ENCODE measurements at regions not wholly inside any gene's neighbourhood (a gene's known extent, or its start where the extent isn't known, plus 50 kb on each side); places are given as distances from the start of the nearest gene placed in this dataset.

DNA sequence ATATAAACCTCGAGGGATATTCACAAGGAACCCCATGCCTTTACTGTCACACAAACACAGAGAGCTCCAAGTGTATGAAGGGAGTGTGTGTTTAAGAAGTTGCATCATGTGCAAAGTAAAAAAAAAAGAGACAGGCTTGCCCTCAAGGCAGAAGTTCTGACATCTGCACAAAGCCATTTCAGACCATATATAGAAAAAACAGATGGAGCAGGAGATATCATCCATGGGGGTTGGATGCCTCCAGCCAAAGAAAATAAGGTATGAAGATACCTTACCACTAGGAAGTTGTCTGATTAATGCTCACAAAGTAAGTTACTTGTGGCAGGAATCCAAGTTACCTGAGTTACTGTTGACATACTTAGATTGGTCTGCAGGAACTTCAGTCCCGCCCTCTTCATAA is 476.2 kb downstream of the KDM5D start:
- no peaks in the 10 kb centered on the region for H3K36me3 ChIP-seq (ENCODE audit: control insufficient read depth in 2 of 2, insufficient read depth in 2 of 2, low read length in 1 of 2)
- no peak overlapping the region for H3K27ac ChIP-seq (ENCODE audit: low read depth in 1 of 2, low read length in 1 of 2)
- H3K4me1 ChIP-seq (ENCODE audit: control insufficient read depth in 2 of 2, insufficient read depth in 2 of 2, low read length in 2 of 2) = no peaks in the 10 kb centered on the region
- H3K9me3 ChIP-seq (ENCODE audit: control insufficient read depth in 2 of 2, insufficient read depth in 1 of 2, low read length in 1 of 2) = no peaks in the 10 kb centered on the region
- WGBS = 88% methylated on average over 2 of the region's 2 CpGs
- H3K4me3 ChIP-seq (ENCODE audit: low read length in 2 of 2) = no peak overlapping the region
- DNase-seq (ENCODE audit: low read depth in 6 of 9, low spot score in 9 of 9) = no peak
- no peaks in the 10 kb centered on the region for H3K27me3 ChIP-seq (ENCODE audit: control insufficient read depth in 2 of 2, insufficient read depth in 1 of 2, low read length in 1 of 2)

- no peaks in the 10 kb centered on the region for H3K27me3 ChIP-seq (ENCODE audit: control insufficient read depth in 2 of 2, insufficient read depth in 1 of 2, low read length in 1 of 2)
- no peak for DNase-seq (ENCODE audit: low read depth in 6 of 9, low spot score in 9 of 9)
- no peaks in the 10 kb centered on the region for H3K4me1 ChIP-seq (ENCODE audit: control insufficient read depth in 2 of 2, insufficient read depth in 2 of 2, low read length in 2 of 2)
- H3K36me3 ChIP-seq (ENCODE audit: control insufficient read depth in 2 of 2, insufficient read depth in 2 of 2, low read length in 1 of 2) = no peaks in the 10 kb centered on the region
- H3K9me3 ChIP-seq (ENCODE audit: control insufficient read depth in 2 of 2, insufficient read depth in 1 of 2, low read length in 1 of 2) = no peaks in the 10 kb centered on the region
- H3K27ac ChIP-seq (ENCODE audit: low read depth in 1 of 2, low read length in 1 of 2) = no peak overlapping the region
- H3K4me3 ChIP-seq (ENCODE audit: low read length in 2 of 2) = no peak overlapping the region
- WGBS = 95% methylated on average over 2 of the region's 2 CpGs
Observed at GRCh38 chrY:19265404-19265803, 479.1 kb downstream of the KDM5D start.

DNA sequence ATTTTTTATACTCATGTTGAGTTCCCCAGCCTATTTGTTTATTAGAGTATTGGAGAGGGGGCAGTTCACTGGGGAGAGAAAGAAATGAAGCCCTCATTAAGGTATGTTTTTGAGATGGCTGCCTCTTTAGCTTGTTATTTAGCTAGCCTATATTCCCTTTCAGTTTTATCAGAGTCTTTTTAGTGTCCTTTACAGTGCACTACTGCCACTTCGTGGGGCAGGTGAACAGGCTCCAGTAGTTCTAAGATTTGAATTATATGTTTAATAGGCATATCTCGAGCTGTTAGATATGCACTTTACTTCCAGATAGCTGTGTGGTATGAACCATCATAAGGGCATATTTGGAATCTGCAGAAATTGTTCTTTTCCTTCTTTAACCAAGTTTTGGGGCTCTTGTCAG is 482.2 kb downstream of the KDM5D start:
- no peak overlapping the region for H3K4me3 ChIP-seq (ENCODE audit: low read length in 2 of 2)
- H3K27me3 ChIP-seq (ENCODE audit: control insufficient read depth in 2 of 2, insufficient read depth in 1 of 2, low read length in 1 of 2) = no peaks in the 10 kb centered on the region
- H3K9me3 ChIP-seq (ENCODE audit: control insufficient read depth in 2 of 2, insufficient read depth in 1 of 2, low read length in 1 of 2) = no peaks in the 10 kb centered on the region
- H3K4me1 ChIP-seq (ENCODE audit: control insufficient read depth in 2 of 2, insufficient read depth in 2 of 2, low read length in 2 of 2) = no peaks in the 10 kb centered on the region
- H3K27ac ChIP-seq (ENCODE audit: low read depth in 1 of 2, low read length in 1 of 2) = no peak overlapping the region
- DNase-seq (ENCODE audit: low read depth in 6 of 9, low spot score in 9 of 9) = no peak
- no peaks in the 10 kb centered on the region for H3K36me3 ChIP-seq (ENCODE audit: control insufficient read depth in 2 of 2, insufficient read depth in 2 of 2, low read length in 1 of 2)
- WGBS = 68% methylated on average over 2 of the region's 2 CpGs

DNA sequence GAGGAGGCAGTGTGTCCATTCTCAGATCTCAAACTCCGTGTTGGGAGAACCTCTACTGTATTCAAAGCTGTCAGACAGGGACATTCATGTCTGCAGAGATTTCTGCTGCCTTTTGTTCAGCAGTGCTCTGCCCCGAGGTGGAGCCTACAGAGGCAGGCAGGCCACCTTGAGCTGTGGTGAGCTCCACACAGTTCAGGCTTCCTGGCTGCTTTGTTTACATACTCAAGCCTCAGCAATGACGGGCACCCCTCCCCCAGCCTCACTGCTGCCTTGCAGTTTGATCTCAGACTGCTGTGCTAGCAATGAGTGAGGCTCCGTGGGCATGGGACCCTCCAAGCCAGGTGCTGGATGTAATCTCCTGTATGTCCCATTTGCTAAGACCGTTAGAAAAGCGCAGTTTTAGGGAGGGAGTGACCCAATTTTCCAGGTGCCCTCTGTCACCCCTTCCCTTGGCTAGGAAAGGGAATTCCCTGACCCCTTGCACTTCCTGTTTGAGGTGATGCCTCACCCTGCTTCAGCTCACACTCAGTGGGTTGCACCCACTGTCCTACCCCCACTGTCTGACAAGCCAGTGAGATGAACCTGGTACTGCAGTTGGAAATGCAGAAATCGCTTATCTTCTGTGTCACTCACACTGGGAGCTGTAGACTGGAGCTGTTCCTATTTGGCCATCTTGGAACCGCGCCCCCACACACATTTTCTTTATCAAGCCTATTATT is 458.9 kb upstream of the HSFY2 start:
- WGBS = 40% methylated on average over 9 of the region's 9 CpGs
- no peaks in the 10 kb centered on the region for H3K9me3 ChIP-seq (ENCODE audit: control insufficient read depth in 2 of 2, insufficient read depth in 1 of 2, low read length in 1 of 2)
- H3K4me1 ChIP-seq (ENCODE audit: control insufficient read depth in 2 of 2, insufficient read depth in 2 of 2, low read length in 2 of 2) = peaks cover 0 to 2% of the 10 kb centered on the region in 2 donors
- DNase-seq (ENCODE audit: low read depth in 6 of 9, low spot score in 9 of 9) = peak in 1 of 9 donors; percentile 3
- H3K4me3 ChIP-seq (ENCODE audit: low read length in 2 of 2) = peak overlapping the region in 1 of 2 donors; percentile 14
- H3K36me3 ChIP-seq (ENCODE audit: control insufficient read depth in 2 of 2, insufficient read depth in 2 of 2, low read length in 1 of 2) = no peaks in the 10 kb centered on the region
- peak overlapping the region in 1 of 2 donors; percentile 85 for H3K27ac ChIP-seq (ENCODE audit: low read depth in 1 of 2, low read length in 1 of 2)
- no peaks in the 10 kb centered on the region for H3K27me3 ChIP-seq (ENCODE audit: control insufficient read depth in 2 of 2, insufficient read depth in 1 of 2, low read length in 1 of 2)

GRCh38 chrY:19220784-19221183 is 447.2 kb upstream of the HSFY2 start:
- H3K36me3 ChIP-seq (ENCODE audit: control insufficient read depth in 2 of 2, insufficient read depth in 2 of 2, low read length in 1 of 2) = no peaks in the 10 kb centered on the region
- DNase-seq (ENCODE audit: low read depth in 6 of 9, low spot score in 9 of 9) = no peak
- no peak overlapping the region for H3K4me3 ChIP-seq (ENCODE audit: low read length in 2 of 2)
- H3K27me3 ChIP-seq (ENCODE audit: control insufficient read depth in 2 of 2, insufficient read depth in 1 of 2, low read length in 1 of 2) = no peaks in the 10 kb centered on the region
- H3K27ac ChIP-seq (ENCODE audit: low read depth in 1 of 2, low read length in 1 of 2) = no peak overlapping the region
- WGBS = 84% methylated on average over 1 of the region's 1 CpG
- H3K9me3 ChIP-seq (ENCODE audit: control insufficient read depth in 2 of 2, insufficient read depth in 1 of 2, low read length in 1 of 2) = no peaks in the 10 kb centered on the region
- H3K4me1 ChIP-seq (ENCODE audit: control insufficient read depth in 2 of 2, insufficient read depth in 2 of 2, low read length in 2 of 2) = no peaks in the 10 kb centered on the region

DNA sequence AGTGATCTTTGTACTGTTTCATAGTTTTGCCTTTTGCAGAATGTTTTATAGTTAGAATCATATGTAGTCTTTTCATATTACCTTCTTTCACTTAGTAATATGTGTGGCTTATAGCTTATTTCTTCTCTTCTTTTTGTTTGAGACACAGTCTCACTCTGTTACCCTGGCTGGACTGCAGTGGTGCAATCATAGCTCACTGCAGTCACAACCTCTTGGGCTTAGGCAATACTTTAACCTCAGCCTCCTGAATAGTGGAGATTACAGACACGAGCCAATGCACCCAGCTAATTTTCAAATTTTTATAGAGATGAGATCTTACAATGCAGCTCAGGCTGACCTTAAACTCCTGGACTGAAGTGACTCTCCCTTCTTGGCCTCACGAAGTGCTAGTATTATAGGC is 435.4 kb upstream of the HSFY2 start:
- Histone ChIP-seq H3K27me3 (ENCODE audit: control insufficient read depth in 2 of 2, insufficient read depth in 1 of 2, low read length in 1 of 2) (no peaks in the 10 kb centered on the region), H3K9me3 (ENCODE audit: control insufficient read depth in 2 of 2, insufficient read depth in 1 of 2, low read length in 1 of 2) (no peaks in the 10 kb centered on the region), H3K36me3 (ENCODE audit: control insufficient read depth in 2 of 2, insufficient read depth in 2 of 2, low read length in 1 of 2) (no peaks in the 10 kb centered on the region), H3K4me3 (ENCODE audit: low read length in 2 of 2) (no peak overlapping the region), H3K4me1 (ENCODE audit: control insufficient read depth in 2 of 2, insufficient read depth in 2 of 2, low read length in 2 of 2) (no peaks in the 10 kb centered on the region), H3K27ac (ENCODE audit: low read depth in 1 of 2, low read length in 1 of 2) (no peak overlapping the region)
- 91% methylated on average over 2 of the region's 2 CpGs for WGBS
- no peak for DNase-seq (ENCODE audit: low read depth in 6 of 9, low spot score in 9 of 9)

DNA sequence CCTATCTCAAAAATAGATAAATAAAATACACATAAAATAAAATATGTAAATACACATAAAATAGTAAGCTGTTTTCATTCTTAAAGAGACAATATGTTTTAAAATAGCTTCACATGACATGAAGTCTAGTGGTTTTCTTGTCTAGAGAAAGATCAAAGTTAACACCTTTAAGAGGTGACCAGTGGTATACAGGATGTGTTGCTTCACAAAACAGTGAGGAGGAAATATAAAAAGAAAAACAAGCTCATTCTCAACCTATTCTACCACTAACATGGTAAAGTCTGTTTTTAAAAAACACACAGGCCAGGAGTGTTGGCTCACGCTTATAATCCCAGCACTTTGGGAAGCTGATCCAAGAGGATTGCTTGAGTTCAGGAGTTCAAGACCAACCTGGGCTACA is 433.5 kb upstream of the HSFY2 start:
- H3K27me3 ChIP-seq (ENCODE audit: control insufficient read depth in 2 of 2, insufficient read depth in 1 of 2, low read length in 1 of 2) = no peaks in the 10 kb centered on the region
- no peaks in the 10 kb centered on the region for H3K9me3 ChIP-seq (ENCODE audit: control insufficient read depth in 2 of 2, insufficient read depth in 1 of 2, low read length in 1 of 2)
- DNase-seq (ENCODE audit: low read depth in 6 of 9, low spot score in 9 of 9) = no peak
- H3K4me3 ChIP-seq (ENCODE audit: low read length in 2 of 2) = no peak overlapping the region
- 97% methylated on average over 1 of the region's 1 CpG for WGBS
- no peak overlapping the region for H3K27ac ChIP-seq (ENCODE audit: low read depth in 1 of 2, low read length in 1 of 2)
- no peaks in the 10 kb centered on the region for H3K4me1 ChIP-seq (ENCODE audit: control insufficient read depth in 2 of 2, insufficient read depth in 2 of 2, low read length in 2 of 2)
- no peaks in the 10 kb centered on the region for H3K36me3 ChIP-seq (ENCODE audit: control insufficient read depth in 2 of 2, insufficient read depth in 2 of 2, low read length in 1 of 2)

GRCh38 chrY:19180824-19181223 is 407.3 kb upstream of the HSFY2 start:
- H3K4me1 ChIP-seq (ENCODE audit: control insufficient read depth in 2 of 2, insufficient read depth in 2 of 2, low read length in 2 of 2) = no peaks in the 10 kb centered on the region
- H3K4me3 ChIP-seq (ENCODE audit: low read length in 2 of 2) = no peak overlapping the region
- DNase-seq (ENCODE audit: low read depth in 6 of 9, low spot score in 9 of 9) = no peak
- H3K27me3 ChIP-seq (ENCODE audit: control insufficient read depth in 2 of 2, insufficient read depth in 1 of 2, low read length in 1 of 2) = no peaks in the 10 kb centered on the region
- H3K36me3 ChIP-seq (ENCODE audit: control insufficient read depth in 2 of 2, insufficient read depth in 2 of 2, low read length in 1 of 2) = no peaks in the 10 kb centered on the region
- no peak overlapping the region for H3K27ac ChIP-seq (ENCODE audit: low read depth in 1 of 2, low read length in 1 of 2)
- no peaks in the 10 kb centered on the region for H3K9me3 ChIP-seq (ENCODE audit: control insufficient read depth in 2 of 2, insufficient read depth in 1 of 2, low read length in 1 of 2)
- WGBS = 92% methylated on average over 3 of the region's 3 CpGs

- no peaks in the 10 kb centered on the region for H3K27me3 ChIP-seq (ENCODE audit: control insufficient read depth in 2 of 2, insufficient read depth in 1 of 2, low read length in 1 of 2)
- H3K4me3 ChIP-seq (ENCODE audit: low read length in 2 of 2) = no peak overlapping the region
- no peaks in the 10 kb centered on the region for H3K9me3 ChIP-seq (ENCODE audit: control insufficient read depth in 2 of 2, insufficient read depth in 1 of 2, low read length in 1 of 2)
- no peaks in the 10 kb centered on the region for H3K36me3 ChIP-seq (ENCODE audit: control insufficient read depth in 2 of 2, insufficient read depth in 2 of 2, low read length in 1 of 2)
- no peak for DNase-seq (ENCODE audit: low read depth in 6 of 9, low spot score in 9 of 9)
- no peaks in the 10 kb centered on the region for H3K4me1 ChIP-seq (ENCODE audit: control insufficient read depth in 2 of 2, insufficient read depth in 2 of 2, low read length in 2 of 2)
- H3K27ac ChIP-seq (ENCODE audit: low read depth in 1 of 2, low read length in 1 of 2) = no peak overlapping the region
- 93% methylated on average over 5 of the region's 5 CpGs for WGBS
Observed at GRCh38 chrY:19168202-19168565, 394.6 kb upstream of the HSFY2 start.

Data from thymus (tissue), 11 donors.